IgD-negative memory B cell (primary cell): ENCODE measurements at regions not wholly inside any gene's neighbourhood (a gene's known extent, or its start where the extent isn't known, plus 50 kb on each side); places are given as distances from the start of the nearest gene placed in this dataset.

ENCODE experiments used
- H3K27ac Mint-ChIP-seq, 3 donors: one replicate each; pipeline ENCODE4 v1.8.0; 2020 to 2022; ENCODE audit warnings: mild to moderate bottlenecking in 3 of 3, mixed read lengths in 3 of 3, moderate library complexity in 1 of 3
- H3K27me3 Mint-ChIP-seq: one replicate; pipeline ENCODE4 v1.8.0; 2021; ENCODE audit warnings: mixed read lengths
- H3K36me3 Mint-ChIP-seq: one replicate; pipeline ENCODE4 v1.8.0; 2020; ENCODE audit warnings: mild to moderate bottlenecking, mixed read lengths
- H3K4me1 Mint-ChIP-seq, 3 donors: one replicate each; pipeline ENCODE4 v1.8.0; 2020 to 2022; ENCODE audit warnings: mixed read lengths in 3 of 3, mild to moderate bottlenecking in 1 of 3
- H3K4me3 Mint-ChIP-seq, 4 donors: one replicate each; pipeline ENCODE4 v1.8.0; 2020 to 2022; ENCODE audit warnings: mild to moderate bottlenecking in 4 of 4, mixed read lengths in 4 of 4, moderate library complexity in 3 of 4
- H3K9me3 Mint-ChIP-seq, 3 donors: one replicate each; pipeline ENCODE4 v1.8.0; 2020 to 2021; ENCODE audit warnings: mixed read lengths in 3 of 3, mild to moderate bottlenecking in 1 of 3

GRCh38 chr3:135895734-135896121 is 69.8 kb upstream of the PPP2R3A start:
- Mint-ChIP-seq H3K27ac (peak overlapping the region in 1 of 3 donors; percentile 4), H3K27me3 (peaks cover 6% of the 10 kb centered on the region), H3K4me1 (no peaks in the 10 kb centered on the region), H3K4me3 (no peak overlapping the region), H3K9me3 (no peaks in the 10 kb centered on the region), H3K36me3 (peaks cover 1% of the 10 kb centered on the region)

- Mint-ChIP-seq H3K36me3 (peaks cover 1% of the 10 kb centered on the region), H3K4me3 (no peak overlapping the region), H3K27me3 (peaks cover 6% of the 10 kb centered on the region), H3K27ac (no peak overlapping the region), H3K9me3 (no peaks in the 10 kb centered on the region), H3K4me1 (no peaks in the 10 kb centered on the region)
Observed at GRCh38 chr3:135896613-135897012, 68.9 kb upstream of the PPP2R3A start.

- peaks cover 1% of the 10 kb centered on the region for H3K36me3 Mint-ChIP-seq
- H3K27me3 Mint-ChIP-seq = peaks cover 6% of the 10 kb centered on the region
- no peaks in the 10 kb centered on the region for H3K9me3 Mint-ChIP-seq
- H3K4me3 Mint-ChIP-seq = no peak overlapping the region
- H3K27ac Mint-ChIP-seq = no peak overlapping the region
- no peaks in the 10 kb centered on the region for H3K4me1 Mint-ChIP-seq
Observed at GRCh38 chr3:135897715-135898114, 67.8 kb upstream of the PPP2R3A start.

- Mint-ChIP-seq H3K36me3 (peaks cover 1% of the 10 kb centered on the region), H3K4me1 (no peaks in the 10 kb centered on the region), H3K27ac (peak overlapping the region in 1 of 3 donors; percentile 28), H3K27me3 (peaks cover 6% of the 10 kb centered on the region), H3K4me3 (no peak overlapping the region), H3K9me3 (no peaks in the 10 kb centered on the region)
Observed at GRCh38 chr3:135898774-135899173, 66.8 kb upstream of the PPP2R3A start.

GRCh38 chr3:135905058-135905724 is 60.3 kb upstream of the PPP2R3A start:
- H3K4me3 Mint-ChIP-seq = no peak overlapping the region
- peaks cover 0 to 3% (median 0%) of the 10 kb centered on the region in 3 donors for H3K9me3 Mint-ChIP-seq
- no peaks in the 10 kb centered on the region for H3K36me3 Mint-ChIP-seq
- H3K27ac Mint-ChIP-seq = no peak overlapping the region
- H3K27me3 Mint-ChIP-seq = peaks cover 10% of the 10 kb centered on the region
- H3K4me1 Mint-ChIP-seq = no peaks in the 10 kb centered on the region

- H3K36me3 Mint-ChIP-seq = no peaks in the 10 kb centered on the region
- H3K9me3 Mint-ChIP-seq = peaks cover 0 to 3% (median 1%) of the 10 kb centered on the region in 3 donors
- H3K27ac Mint-ChIP-seq = no peak overlapping the region
- H3K4me1 Mint-ChIP-seq = no peaks in the 10 kb centered on the region
- peaks cover 10% of the 10 kb centered on the region for H3K27me3 Mint-ChIP-seq
- no peak overlapping the region for H3K4me3 Mint-ChIP-seq
Observed at GRCh38 chr3:135907422-135908165, 57.9 kb upstream of the PPP2R3A start.

GRCh38 chr3:135908225-135908624 is 57.3 kb upstream of the PPP2R3A start:
- H3K4me1 Mint-ChIP-seq = no peaks in the 10 kb centered on the region
- H3K27ac Mint-ChIP-seq = no peak overlapping the region
- no peak overlapping the region for H3K4me3 Mint-ChIP-seq
- H3K9me3 Mint-ChIP-seq = peaks cover 0 to 3% (median 1%) of the 10 kb centered on the region in 3 donors
- no peaks in the 10 kb centered on the region for H3K36me3 Mint-ChIP-seq
- peaks cover 10% of the 10 kb centered on the region for H3K27me3 Mint-ChIP-seq

GRCh38 chr3:135908737-135909136 is 56.8 kb upstream of the PPP2R3A start:
- Mint-ChIP-seq H3K4me3 (no peak overlapping the region), H3K4me1 (no peaks in the 10 kb centered on the region), H3K36me3 (no peaks in the 10 kb centered on the region), H3K27me3 (peaks cover 10% of the 10 kb centered on the region), H3K9me3 (peaks cover 0 to 5% (median 1%) of the 10 kb centered on the region in 3 donors), H3K27ac (no peak overlapping the region)

- Mint-ChIP-seq H3K27ac (no peak overlapping the region), H3K4me3 (no peak overlapping the region), H3K36me3 (no peaks in the 10 kb centered on the region), H3K4me1 (no peaks in the 10 kb centered on the region), H3K27me3 (peaks cover 7% of the 10 kb centered on the region), H3K9me3 (peaks cover 0 to 3% (median 1%) of the 10 kb centered on the region in 3 donors)
Observed at GRCh38 chr3:135911110-135911509, 54.4 kb upstream of the PPP2R3A start.

- H3K4me3 Mint-ChIP-seq = no peak overlapping the region
- H3K9me3 Mint-ChIP-seq = peaks cover 0 to 3% (median 1%) of the 10 kb centered on the region in 3 donors
- no peaks in the 10 kb centered on the region for H3K4me1 Mint-ChIP-seq
- peaks cover 2% of the 10 kb centered on the region for H3K27me3 Mint-ChIP-seq
- H3K27ac Mint-ChIP-seq = no peak overlapping the region
- H3K36me3 Mint-ChIP-seq = no peaks in the 10 kb centered on the region
Observed at GRCh38 chr3:135915206-135915605, 50.3 kb upstream of the PPP2R3A start.
